Mammary epithelial cell (primary cell): ENCODE measurements at regions not wholly inside any gene's neighbourhood (a gene's known extent, or its start where the extent isn't known, plus 50 kb on each side); places are given as distances from the start of the nearest gene placed in this dataset.

ENCODE experiments used
- EZH2 ChIP-seq: IDR thresholded peaks from 2 replicates; pipeline ENCODE4 v1.6.1; 2012; ENCODE audit warnings: low read length, inconsistent platforms, borderline replicate concordance
- TF ChIP-seq, protein P1 (sequence below), 2 donors: IDR thresholded peaks in 1 of 2; conservative IDR thresholded peaks in 1 of 2; 2 replicates each; pipeline ENCODE4 v1.5.1; 2011 to 2012; ENCODE audit warnings: inconsistent platforms in 2 of 2, low read length in 2 of 2, mild to moderate bottlenecking in 2 of 2, control low read depth in 1 of 2, low read depth in 1 of 2; ENCODE audit not compliant: insufficient read depth in 1 of 2; ENCODE audit errors: extremely low read depth in 1 of 2

- TF ChIP-seq EZH2, result no peak
- TF ChIP-seq, protein P1, sequence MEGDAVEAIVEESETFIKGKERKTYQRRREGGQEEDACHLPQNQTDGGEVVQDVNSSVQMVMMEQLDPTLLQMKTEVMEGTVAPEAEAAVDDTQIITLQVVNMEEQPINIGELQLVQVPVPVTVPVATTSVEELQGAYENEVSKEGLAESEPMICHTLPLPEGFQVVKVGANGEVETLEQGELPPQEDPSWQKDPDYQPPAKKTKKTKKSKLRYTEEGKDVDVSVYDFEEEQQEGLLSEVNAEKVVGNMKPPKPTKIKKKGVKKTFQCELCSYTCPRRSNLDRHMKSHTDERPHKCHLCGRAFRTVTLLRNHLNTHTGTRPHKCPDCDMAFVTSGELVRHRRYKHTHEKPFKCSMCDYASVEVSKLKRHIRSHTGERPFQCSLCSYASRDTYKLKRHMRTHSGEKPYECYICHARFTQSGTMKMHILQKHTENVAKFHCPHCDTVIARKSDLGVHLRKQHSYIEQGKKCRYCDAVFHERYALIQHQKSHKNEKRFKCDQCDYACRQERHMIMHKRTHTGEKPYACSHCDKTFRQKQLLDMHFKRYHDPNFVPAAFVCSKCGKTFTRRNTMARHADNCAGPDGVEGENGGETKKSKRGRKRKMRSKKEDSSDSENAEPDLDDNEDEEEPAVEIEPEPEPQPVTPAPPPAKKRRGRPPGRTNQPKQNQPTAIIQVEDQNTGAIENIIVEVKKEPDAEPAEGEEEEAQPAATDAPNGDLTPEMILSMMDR (conservative IDR thresholded peaks at IDR 0.05 in 1 of 2, IDR thresholded peaks at IDR 0.05 in 1 of 2; ENCODE audit: extremely low read depth in 1 of 2, insufficient read depth in 1 of 2, low read depth in 1 of 2, low read length in 2 of 2), result no peak
Measured at GRCh38 chr17:14494161-14494560, 193.3 kb downstream of the HS3ST3B1 start.
